ENCODE measurements at regions not wholly inside any gene's neighbourhood (a gene's known extent, or its start where the extent isn't known, plus 50 kb on each side); places are given as distances from the start of the nearest gene placed in this dataset.

GRCh38 chr1:31503570-31503969 lies 72.7 kb upstream of the TINAGL1 start:
- Histone ChIP-seq H3K9ac (no peak overlapping the region), H2AFZ (no peak overlapping the region), H3K79me2 (no peaks in the 10 kb centered on the region), H3K4me1 (peaks cover 3% of the 10 kb centered on the region), H3K9me3 (ENCODE audit: control insufficient read depth, low read length) (no peaks in the 10 kb centered on the region), H3K27me3 (ENCODE audit: control insufficient read depth, insufficient read depth, low read length) (no peaks in the 10 kb centered on the region), H3K4me2 (ENCODE audit: low read length) (no peak overlapping the region), H3K36me3 (ENCODE audit: control insufficient read depth, insufficient read depth, low read length) (no peaks in the 10 kb centered on the region), H3K4me3 (ENCODE audit: low read depth, low read length) (no peak overlapping the region), H3K27ac (no peak overlapping the region)
- TF ChIP-seq, protein P1, sequence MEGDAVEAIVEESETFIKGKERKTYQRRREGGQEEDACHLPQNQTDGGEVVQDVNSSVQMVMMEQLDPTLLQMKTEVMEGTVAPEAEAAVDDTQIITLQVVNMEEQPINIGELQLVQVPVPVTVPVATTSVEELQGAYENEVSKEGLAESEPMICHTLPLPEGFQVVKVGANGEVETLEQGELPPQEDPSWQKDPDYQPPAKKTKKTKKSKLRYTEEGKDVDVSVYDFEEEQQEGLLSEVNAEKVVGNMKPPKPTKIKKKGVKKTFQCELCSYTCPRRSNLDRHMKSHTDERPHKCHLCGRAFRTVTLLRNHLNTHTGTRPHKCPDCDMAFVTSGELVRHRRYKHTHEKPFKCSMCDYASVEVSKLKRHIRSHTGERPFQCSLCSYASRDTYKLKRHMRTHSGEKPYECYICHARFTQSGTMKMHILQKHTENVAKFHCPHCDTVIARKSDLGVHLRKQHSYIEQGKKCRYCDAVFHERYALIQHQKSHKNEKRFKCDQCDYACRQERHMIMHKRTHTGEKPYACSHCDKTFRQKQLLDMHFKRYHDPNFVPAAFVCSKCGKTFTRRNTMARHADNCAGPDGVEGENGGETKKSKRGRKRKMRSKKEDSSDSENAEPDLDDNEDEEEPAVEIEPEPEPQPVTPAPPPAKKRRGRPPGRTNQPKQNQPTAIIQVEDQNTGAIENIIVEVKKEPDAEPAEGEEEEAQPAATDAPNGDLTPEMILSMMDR (IDR thresholded peaks at IDR 0.05): no peak

- Histone ChIP-seq H3K27ac (no peak overlapping the region), H2AFZ (no peak overlapping the region), H3K27me3 (ENCODE audit: control insufficient read depth, insufficient read depth, low read length) (no peaks in the 10 kb centered on the region), H3K9ac (no peak overlapping the region), H3K79me2 (no peaks in the 10 kb centered on the region), H3K9me3 (ENCODE audit: control insufficient read depth, low read length) (no peaks in the 10 kb centered on the region), H3K4me1 (peaks cover under 1% of the 10 kb centered on the region), H3K36me3 (ENCODE audit: control insufficient read depth, insufficient read depth, low read length) (no peaks in the 10 kb centered on the region), H3K4me2 (ENCODE audit: low read length) (no peak overlapping the region), H3K4me3 (ENCODE audit: low read depth, low read length) (no peak overlapping the region)
- TF ChIP-seq, protein P1 (IDR thresholded peaks at IDR 0.05): no peak
Observed at GRCh38 chr1:31504001-31504400, 72.3 kb upstream of the TINAGL1 start.

DNA sequence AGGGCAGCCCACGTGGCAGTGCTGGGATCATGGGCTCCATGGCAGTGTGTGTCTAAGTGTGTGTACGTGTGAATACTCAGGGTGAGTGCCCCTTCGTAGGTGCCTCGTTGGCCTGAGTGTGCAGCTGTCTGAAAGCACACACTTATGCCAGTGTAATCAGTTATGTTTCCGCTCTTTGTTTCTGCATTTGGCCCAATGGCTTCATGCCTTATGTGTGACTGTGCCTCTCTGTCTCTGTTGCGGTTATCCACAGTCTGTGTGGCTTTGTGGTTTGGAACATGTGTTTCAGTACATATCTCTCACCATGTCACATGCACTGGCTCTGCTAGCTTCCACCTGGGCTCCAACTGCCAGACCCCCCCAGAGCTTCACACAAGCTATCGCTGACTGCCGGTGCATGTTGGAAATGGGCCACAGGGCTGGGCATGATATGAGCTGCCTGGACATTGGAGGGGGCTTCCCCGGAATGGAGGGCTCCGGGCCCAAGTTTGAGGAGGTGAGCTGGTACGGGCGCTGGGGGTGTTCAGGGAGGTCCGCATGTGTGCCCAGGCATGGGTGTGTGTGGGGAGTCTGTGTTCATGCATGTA lies 70.3 kb upstream of the TINAGL1 start:
- H2AFZ ChIP-seq: no peak overlapping the region
- no peak overlapping the region for H3K9ac ChIP-seq
- no peaks in the 10 kb centered on the region for H3K36me3 ChIP-seq (ENCODE audit: control insufficient read depth, insufficient read depth, low read length)
- H3K27ac ChIP-seq: no peak overlapping the region
- H3K9me3 ChIP-seq (ENCODE audit: control insufficient read depth, low read length): no peaks in the 10 kb centered on the region
- H3K4me1 ChIP-seq: peaks cover 3% of the 10 kb centered on the region
- no peaks in the 10 kb centered on the region for H3K79me2 ChIP-seq
- no peak overlapping the region for H3K4me3 ChIP-seq (ENCODE audit: low read depth, low read length)
- no peak overlapping the region for H3K4me2 ChIP-seq (ENCODE audit: low read length)
- no peaks in the 10 kb centered on the region for H3K27me3 ChIP-seq (ENCODE audit: control insufficient read depth, insufficient read depth, low read length)
- TF ChIP-seq, protein P1 (IDR thresholded peaks at IDR 0.05): no peak

DNA sequence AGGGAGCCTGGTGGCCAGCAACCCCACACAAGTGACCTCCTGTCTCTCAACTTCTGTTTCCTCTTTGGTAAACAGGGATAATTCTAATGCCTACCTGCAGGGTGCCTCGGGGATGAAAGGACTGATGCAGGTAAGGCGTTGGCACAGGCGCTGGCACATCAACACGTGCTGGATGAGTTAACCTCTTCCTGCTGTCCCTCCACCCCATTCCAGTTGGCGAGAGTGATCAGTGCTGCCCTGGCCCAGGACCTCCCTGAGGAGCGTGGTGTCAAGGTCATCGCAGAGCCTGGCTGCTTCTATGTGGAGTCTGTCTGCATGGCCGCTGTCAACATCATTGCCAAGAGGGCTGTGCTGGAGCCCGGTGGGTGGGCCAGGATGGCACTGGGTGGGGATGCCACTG lies 69.1 kb upstream of the TINAGL1 start:
- peaks cover 10% of the 10 kb centered on the region for H3K4me1 ChIP-seq
- no peak overlapping the region for H3K9ac ChIP-seq
- H3K36me3 ChIP-seq (ENCODE audit: control insufficient read depth, insufficient read depth, low read length): no peaks in the 10 kb centered on the region
- no peak overlapping the region for H3K4me2 ChIP-seq (ENCODE audit: low read length)
- no peaks in the 10 kb centered on the region for H3K79me2 ChIP-seq
- no peak overlapping the region for H3K27ac ChIP-seq
- H2AFZ ChIP-seq: no peak overlapping the region
- no peaks in the 10 kb centered on the region for H3K9me3 ChIP-seq (ENCODE audit: control insufficient read depth, low read length)
- TF ChIP-seq, protein P1 (IDR thresholded peaks at IDR 0.05): no peak
- H3K4me3 ChIP-seq (ENCODE audit: low read depth, low read length): no peak overlapping the region
- H3K27me3 ChIP-seq (ENCODE audit: control insufficient read depth, insufficient read depth, low read length): no peaks in the 10 kb centered on the region
